Astrocyte of the hippocampus (primary cell): ENCODE measurements at regions not wholly inside any gene's neighbourhood (a gene's known extent, or its start where the extent isn't known, plus 50 kb on each side); places are given as distances from the start of the nearest gene placed in this dataset.
A peak's percentile ranks its signal among the peaks of the same experiment; 100 is the strongest.
"Not testable (repeated sequence)": the region's sequence is repeated elsewhere in the genome, so short reads cannot be mapped to it uniquely, and the experiment has no call there.

Experiments
- DNase-seq: peaks from one replicate; pipeline ENCODE4 v3.0.0; 2011; ENCODE audit warnings: low read depth, low spot score

- DNase-seq, result not testable (repeated sequence)
Observed at GRCh38 chr17:18546514-18547398, 70.2 kb downstream of the LGALS9C start.

GRCh38 chr17:18557086-18557485, 80.5 kb downstream of the LGALS9C start:
- not testable (repeated sequence) for DNase-seq

GRCh38 chr17:18563381-18564098, 80.7 kb downstream of the TBC1D28 start:
- DNase-seq, result not testable (repeated sequence)

- peak; percentile 19 for DNase-seq
Observed at GRCh38 chr17:18564099-18564448, 80.1 kb downstream of the TBC1D28 start.

- DNase-seq, result peak; percentile 1
Observed at GRCh38 chr17:18568108-18568995, 75.8 kb downstream of the TBC1D28 start.

- DNase-seq, result peak; percentile 47
Observed at GRCh38 chr17:18569489-18569913, 74.7 kb downstream of the TBC1D28 start.

GRCh38 chr17:18572536-18572935, 71.7 kb downstream of the TBC1D28 start:
- not testable (repeated sequence) for DNase-seq

GRCh38 chr17:18574137-18574536, 70.1 kb downstream of the TBC1D28 start:
- DNase-seq, result peak; percentile 57
